GM13977 (cell line): ENCODE measurements at regions not wholly inside any gene's neighbourhood (a gene's known extent, or its start where the extent isn't known, plus 50 kb on each side); places are given as distances from the start of the nearest gene placed in this dataset.

ENCODE experiments used
- DNase-seq: peaks from one replicate; pipeline ENCODE4 v3.0.0; 2012; ENCODE audit warnings: low spot score
- CTCF ChIP-seq: IDR thresholded peaks from 2 replicates; pipeline ENCODE4 v1.5.1; 2012; ENCODE audit warnings: mild to moderate bottlenecking, control low read depth; ENCODE audit not compliant: insufficient read depth; ENCODE audit errors: extremely low read depth, missing control alignments
- in situ Hi-C: fragments of 300-500 bp; cut with MboI; formaldehyde crosslinking; loops from one replicate; pipeline ENCODE4 v1.12.0; 2022; ENCODE audit warnings: low sequenced_read_pairs, low pct_unique_long_range_greater_than_20kb, mixed read lengths, inconsistent platforms; ENCODE audit not compliant: unreplicated experiment

GRCh38 chr5:143733665-143734455 is 78.1 kb upstream of the HMHB1 start:
- no peak for TF ChIP-seq CTCF
- in situ Hi-C loops = no loop called here
- no peak for DNase-seq

- no peak for DNase-seq
- in situ Hi-C loops = no loop called here
- no peak for TF ChIP-seq CTCF
These were observed 79.6 kb upstream of the HMHB1 start for GRCh38 chr5:143732402-143732801.

- TF ChIP-seq CTCF = no peak
- in situ Hi-C loops = no loop called here
- DNase-seq = no peak
These were observed 81.7 kb upstream of the HMHB1 start for GRCh38 chr5:143730112-143730801.

- DNase-seq = no peak
- TF ChIP-seq CTCF = no peak
- in situ Hi-C loops = no loop called here
These were observed 82.5 kb upstream of the HMHB1 start for GRCh38 chr5:143729334-143729946.

- TF ChIP-seq CTCF = no peak
- no peak for DNase-seq
- in situ Hi-C loops = no loop called here
These were observed 88.8 kb upstream of the HMHB1 start for GRCh38 chr5:143723159-143723558.

- DNase-seq = no peak
- no peak for TF ChIP-seq CTCF
- in situ Hi-C loops = no loop called here
These were observed 90.0 kb upstream of the HMHB1 start for GRCh38 chr5:143721925-143722324.
